OCI-LY1 (cell line): ENCODE measurements at regions not wholly inside any gene's neighbourhood (a gene's known extent, or its start where the extent isn't known, plus 50 kb on each side); places are given as distances from the start of the nearest gene placed in this dataset.

Experiments used
- CTCF ChIP-seq: fragments of 200-600 bp; sonication (generic), shearing (Covaris generic); IDR thresholded peaks from 2 replicates; pipeline ENCODE4 v1.5.1; 2017; ENCODE audit warnings: mild to moderate bottlenecking, antibody characterized with exemption, low read length, moderate library complexity, mixed read lengths
- EZH2 ChIP-seq: fragments of 200-600 bp; sonication (generic), shearing (Covaris generic); IDR thresholded peaks from 2 replicates; pipeline ENCODE4 v1.8.0; 2017; ENCODE audit warnings: borderline replicate concordance, mixed run types, mild to moderate bottlenecking, antibody characterized with exemption, low read length, moderate library complexity, mixed read lengths

GRCh38 chrX:25204182-25204581 is 188.4 kb upstream of the ARX start:
- TF ChIP-seq CTCF = no peak
- TF ChIP-seq EZH2 = no peak
